GM21360 (cell line): ENCODE measurements at regions not wholly inside any gene's neighbourhood (a gene's known extent, or its start where the extent isn't known, plus 50 kb on each side); places are given as distances from the start of the nearest gene placed in this dataset.
A peak's percentile ranks its signal among the peaks of the same experiment; 100 is the strongest.
"Not testable (repeated sequence)": the region's sequence is repeated elsewhere in the genome, so short reads cannot be mapped to it uniquely, and the experiment has no call there.

ENCODE experiments used
- ATAC-seq: cut with Tn5 transposase; IDR thresholded peaks from one replicate; pipeline ENCODE4 v1.9.1; 2021; ENCODE audit warnings: mild to moderate bottlenecking, moderate library complexity; ENCODE audit not compliant: unreplicated experiment

- no peak for ATAC-seq
Measured at GRCh38 chr4:111228874-111229273, 606.0 kb upstream of the PITX2 start.

- ATAC-seq, result no peak
Measured at GRCh38 chr4:111230265-111230664, 607.4 kb upstream of the PITX2 start.

GRCh38 chr4:111231281-111231680 is 608.4 kb upstream of the PITX2 start:
- no peak for ATAC-seq

- no peak for ATAC-seq
Measured at GRCh38 chr4:111234939-111235338, 612.1 kb upstream of the PITX2 start.

- ATAC-seq, result no peak
Measured at GRCh38 chr4:111263836-111264235, 641.0 kb upstream of the PITX2 start.

- no peak for ATAC-seq
Measured at GRCh38 chr4:111266937-111267336, 644.1 kb upstream of the PITX2 start.

GRCh38 chr4:111267786-111268185 is 644.9 kb upstream of the PITX2 start:
- no peak for ATAC-seq

GRCh38 chr4:111268769-111269414 is 646.0 kb upstream of the PITX2 start:
- peak; percentile 82 for ATAC-seq

- ATAC-seq, result peak; percentile 3
Measured at GRCh38 chr4:111269439-111269838, 646.6 kb upstream of the PITX2 start.

GRCh38 chr4:111274060-111274459 is 651.2 kb upstream of the PITX2 start:
- ATAC-seq, result no peak

GRCh38 chr4:111274486-111274885 is 651.6 kb upstream of the PITX2 start:
- ATAC-seq, result no peak

GRCh38 chr4:111281219-111281618 is 658.3 kb upstream of the PITX2 start:
- no peak for ATAC-seq

GRCh38 chr4:111282035-111282434 is 659.2 kb upstream of the PITX2 start:
- ATAC-seq, result no peak

GRCh38 chr4:111283066-111283677 is 660.3 kb upstream of the PITX2 start:
- peak; percentile 81 for ATAC-seq

GRCh38 chr4:111296466-111296865 is 673.6 kb upstream of the PITX2 start:
- ATAC-seq, result no peak

- no peak for ATAC-seq
Measured at GRCh38 chr4:111303806-111304205, 680.9 kb upstream of the PITX2 start.

- no peak for ATAC-seq
Measured at GRCh38 chr4:111323496-111323895, 700.6 kb upstream of the PITX2 start.

GRCh38 chr4:111323916-111324315 is 701.0 kb upstream of the PITX2 start:
- ATAC-seq, result no peak

GRCh38 chr4:111326450-111326849 is 703.6 kb upstream of the PITX2 start:
- no peak for ATAC-seq

- ATAC-seq, result no peak
Measured at GRCh38 chr4:111330786-111331185, 707.9 kb upstream of the PITX2 start.

- ATAC-seq, result no peak
Measured at GRCh38 chr4:111334361-111334760, 711.5 kb upstream of the PITX2 start.

GRCh38 chr4:111337186-111337876 is 714.5 kb upstream of the PITX2 start:
- ATAC-seq, result not testable (repeated sequence)
